HG02623 (cell line): ENCODE measurements at regions not wholly inside any gene's neighbourhood (a gene's known extent, or its start where the extent isn't known, plus 50 kb on each side); places are given as distances from the start of the nearest gene placed in this dataset.
"Not testable (repeated sequence)": the region's sequence is repeated elsewhere in the genome, so short reads cannot be mapped to it uniquely, and the experiment has no call there.

Source experiments
- ATAC-seq: cut with Tn5 transposase; IDR thresholded peaks from one replicate; pipeline ENCODE4 v1.9.1; 2021; ENCODE audit warnings: moderate library complexity; ENCODE audit not compliant: unreplicated experiment

GRCh38 chr3:144868506-144868905 lies 896.9 kb downstream of the DIPK2A start:
- no peak for ATAC-seq

GRCh38 chr3:144873066-144873465 lies 901.4 kb downstream of the DIPK2A start:
- no peak for ATAC-seq

GRCh38 chr3:144875211-144875610 lies 903.6 kb downstream of the DIPK2A start:
- no peak for ATAC-seq

- ATAC-seq: no peak
These were observed 905.7 kb downstream of the DIPK2A start for GRCh38 chr3:144877356-144877755.

- no peak for ATAC-seq
These were observed 908.1 kb downstream of the DIPK2A start for GRCh38 chr3:144879701-144880100.

GRCh38 chr3:144893980-144894379 lies 922.4 kb downstream of the DIPK2A start:
- no peak for ATAC-seq

- no peak for ATAC-seq
These were observed 923.0 kb downstream of the DIPK2A start for GRCh38 chr3:144894576-144894975.

- ATAC-seq: no peak
These were observed 928.7 kb downstream of the DIPK2A start for GRCh38 chr3:144900366-144900765.

GRCh38 chr3:144907581-144907980 lies 936.0 kb downstream of the DIPK2A start:
- not testable (repeated sequence) for ATAC-seq

- no peak for ATAC-seq
These were observed 941.3 kb downstream of the DIPK2A start for GRCh38 chr3:144912968-144913367.

GRCh38 chr3:144915202-144915601 lies 943.6 kb downstream of the DIPK2A start:
- no peak for ATAC-seq

GRCh38 chr3:144921710-144922109 lies 950.1 kb downstream of the DIPK2A start:
- no peak for ATAC-seq

- no peak for ATAC-seq
These were observed 951.6 kb downstream of the DIPK2A start for GRCh38 chr3:144923046-144923775.

GRCh38 chr3:144930431-144930830 lies 958.8 kb downstream of the DIPK2A start:
- ATAC-seq: no peak

GRCh38 chr3:144931590-144931989 lies 960.0 kb downstream of the DIPK2A start:
- ATAC-seq: no peak

GRCh38 chr3:144942093-144942837 lies 970.6 kb downstream of the DIPK2A start:
- ATAC-seq: no peak

- no peak for ATAC-seq
These were observed 971.2 kb downstream of the DIPK2A start for GRCh38 chr3:144942838-144943197.

- no peak for ATAC-seq
These were observed 976.3 kb downstream of the DIPK2A start for GRCh38 chr3:144947895-144948294.

- no peak for ATAC-seq
These were observed 977.1 kb downstream of the DIPK2A start for GRCh38 chr3:144948711-144949110.

GRCh38 chr3:144953959-144954358 lies 982.3 kb downstream of the DIPK2A start:
- ATAC-seq: no peak

GRCh38 chr3:144957398-144958101 lies 985.9 kb downstream of the DIPK2A start:
- ATAC-seq: no peak

- no peak for ATAC-seq
These were observed 992.2 kb downstream of the DIPK2A start for GRCh38 chr3:144963810-144964209.
